Colonic mucosa (tissue), 4 donors: ENCODE measurements at regions not wholly inside any gene's neighbourhood (a gene's known extent, or its start where the extent isn't known, plus 50 kb on each side); places are given as distances from the start of the nearest gene placed in this dataset.

ENCODE experiments used
- DNase-seq: peaks from one replicate; pipeline ENCODE4 v3.0.0-alpha.2; 2020
- H3K27ac ChIP-seq: fragments of 200-600 bp; one replicate; pipeline ENCODE4 v1.8.0; 2021
- H3K27me3 ChIP-seq: fragments of 200-600 bp; one replicate; pipeline ENCODE4 v1.8.0; 2021
- H3K36me3 ChIP-seq: fragments of 200-600 bp; one replicate; pipeline ENCODE4 v1.8.0; 2021
- H3K4me1 ChIP-seq: fragments of 200-600 bp; one replicate; pipeline ENCODE4 v1.8.0; 2021; ENCODE audit warnings: mild to moderate bottlenecking
- H3K4me3 ChIP-seq: fragments of 200-600 bp; one replicate; pipeline ENCODE4 v1.8.0; 2021
- H3K9ac ChIP-seq, 2 donors: one replicate each; pipeline ENCODE4 v1.7.0; 2013; ENCODE audit warnings: control low read depth in 2 of 2, low read depth in 2 of 2, low read length in 2 of 2
- H3K9me3 ChIP-seq: fragments of 200-600 bp; one replicate; pipeline ENCODE4 v1.8.0; 2021
- CTCF ChIP-seq: fragments of 200-600 bp; IDR thresholded peaks from one replicate; pipeline ENCODE4 v1.8.0; 2022; ENCODE audit warnings: antibody characterized with exemption, mild to moderate bottlenecking
- intact Hi-C: fragments of 100-400 bp; cut with DNase I; formaldehyde crosslinking; loops from one replicate; pipeline ENCODE4 v1.14.1; 2022
- donor health status: healthy.
- donor health status: DM: no; HTN: no; CAD: no.
- donor health status: DM: no; HTN: no; CAD: no.

GRCh38 chr2:149991576-149991975 is 404.0 kb upstream of the MMADHC start:
- TF ChIP-seq CTCF = no peak
- Histone ChIP-seq H3K27ac (no peak overlapping the region), H3K4me1 (no peaks in the 10 kb centered on the region), H3K9ac (no peak overlapping the region), H3K9me3 (no peaks in the 10 kb centered on the region), H3K36me3 (no peaks in the 10 kb centered on the region), H3K27me3 (no peaks in the 10 kb centered on the region), H3K4me3 (no peak overlapping the region)
- DNase-seq = no peak
- intact Hi-C loops = no loop called here

GRCh38 chr2:149990965-149991364 is 403.4 kb upstream of the MMADHC start:
- no peaks in the 10 kb centered on the region for H3K4me1 ChIP-seq
- H3K36me3 ChIP-seq = no peaks in the 10 kb centered on the region
- DNase-seq = no peak
- H3K4me3 ChIP-seq = no peak overlapping the region
- intact Hi-C loops = no loop called here
- no peaks in the 10 kb centered on the region for H3K9me3 ChIP-seq
- no peak overlapping the region for H3K9ac ChIP-seq
- no peak for TF ChIP-seq CTCF
- H3K27ac ChIP-seq = no peak overlapping the region
- H3K27me3 ChIP-seq = no peaks in the 10 kb centered on the region

- H3K9ac ChIP-seq = no peak overlapping the region
- no peak overlapping the region for H3K27ac ChIP-seq
- no peak for TF ChIP-seq CTCF
- no peaks in the 10 kb centered on the region for H3K4me1 ChIP-seq
- intact Hi-C loops = no loop called here
- no peaks in the 10 kb centered on the region for H3K27me3 ChIP-seq
- DNase-seq = no peak
- no peaks in the 10 kb centered on the region for H3K36me3 ChIP-seq
- no peak overlapping the region for H3K4me3 ChIP-seq
- no peaks in the 10 kb centered on the region for H3K9me3 ChIP-seq
These were observed 402.0 kb upstream of the MMADHC start for GRCh38 chr2:149989447-149990063.

GRCh38 chr2:149988361-149988760 is 400.8 kb upstream of the MMADHC start:
- no peak overlapping the region for H3K9ac ChIP-seq
- no peak for TF ChIP-seq CTCF
- no peaks in the 10 kb centered on the region for H3K27me3 ChIP-seq
- no peaks in the 10 kb centered on the region for H3K36me3 ChIP-seq
- DNase-seq = no peak
- H3K9me3 ChIP-seq = no peaks in the 10 kb centered on the region
- no peaks in the 10 kb centered on the region for H3K4me1 ChIP-seq
- H3K27ac ChIP-seq = no peak overlapping the region
- H3K4me3 ChIP-seq = no peak overlapping the region
- intact Hi-C loops = no loop called here

GRCh38 chr2:149986861-149987260 is 399.3 kb upstream of the MMADHC start:
- H3K4me3 ChIP-seq = no peak overlapping the region
- no peaks in the 10 kb centered on the region for H3K4me1 ChIP-seq
- no peaks in the 10 kb centered on the region for H3K27me3 ChIP-seq
- no peaks in the 10 kb centered on the region for H3K9me3 ChIP-seq
- H3K36me3 ChIP-seq = no peaks in the 10 kb centered on the region
- intact Hi-C loops = no loop called here
- H3K9ac ChIP-seq = no peak overlapping the region
- no peak overlapping the region for H3K27ac ChIP-seq
- TF ChIP-seq CTCF = no peak
- no peak for DNase-seq
